GM18520 (cell line): ENCODE measurements at regions not wholly inside any gene's neighbourhood (a gene's known extent, or its start where the extent isn't known, plus 50 kb on each side); places are given as distances from the start of the nearest gene placed in this dataset.
"Not testable (repeated sequence)": the region's sequence is repeated elsewhere in the genome, so short reads cannot be mapped to it uniquely, and the experiment has no call there.

Experiments
- ATAC-seq: cut with Tn5 transposase; IDR thresholded peaks from one replicate; pipeline ENCODE4 v1.9.1; 2021; ENCODE audit not compliant: unreplicated experiment

DNA sequence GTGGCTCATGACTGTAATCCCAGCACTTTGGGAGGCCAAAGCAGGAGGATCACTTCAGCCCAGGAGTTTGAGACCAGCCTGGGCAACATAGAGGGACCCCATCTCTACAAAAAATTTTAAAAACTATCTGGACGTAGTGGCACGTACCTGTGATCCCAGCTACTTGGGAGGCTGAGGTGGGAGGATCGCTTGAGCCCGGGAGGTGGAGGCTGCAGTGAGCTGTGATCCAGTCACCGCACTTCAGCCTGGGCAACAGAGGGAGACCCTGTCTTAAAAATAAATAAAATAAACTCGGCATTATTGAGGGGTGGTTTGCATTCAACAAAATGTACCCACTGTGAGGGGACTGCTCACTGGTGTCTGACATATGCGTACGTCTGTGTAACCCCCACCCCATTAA, 79.5 kb upstream of the GSE1 start:
- ATAC-seq: not testable (repeated sequence)

DNA sequence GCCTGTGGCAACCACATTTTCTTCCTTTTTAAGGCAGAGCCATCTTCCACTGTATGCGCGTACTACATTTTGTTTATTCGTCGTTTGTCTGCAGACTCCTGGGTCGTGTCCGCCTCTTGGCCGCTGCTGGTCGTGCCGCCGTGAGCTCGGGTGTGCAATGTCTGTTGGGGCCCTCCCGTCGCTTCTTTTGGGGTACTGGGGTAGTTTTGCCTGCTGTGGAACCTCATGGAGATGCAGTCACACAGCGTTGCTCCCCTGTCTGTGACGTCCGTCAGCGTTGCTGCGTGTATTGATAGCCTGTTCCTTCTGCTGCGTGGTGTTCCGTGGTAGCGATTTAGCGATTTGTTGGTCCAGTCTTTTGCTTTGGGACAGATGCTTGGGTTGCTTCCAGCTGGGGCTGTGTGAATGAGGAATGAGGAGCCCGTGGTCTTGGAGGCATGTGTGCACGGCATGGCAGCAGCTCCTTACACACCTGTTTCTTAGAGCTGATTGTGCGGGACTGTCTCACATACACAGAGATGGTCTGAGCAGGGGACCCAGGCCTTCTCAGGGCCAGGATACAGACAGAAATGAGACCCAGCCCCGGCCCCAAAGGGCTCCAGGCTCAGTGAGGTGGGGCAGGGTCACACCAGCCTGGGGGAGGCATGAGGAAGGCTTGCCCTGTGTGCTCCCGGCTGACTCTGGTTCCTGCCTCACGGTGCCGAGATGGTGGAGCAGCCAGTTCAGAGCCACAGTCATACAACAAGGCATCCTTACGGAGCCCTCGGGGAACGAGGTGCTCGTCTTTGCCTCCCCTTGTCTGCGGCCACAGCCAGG, 78.4 kb upstream of the GSE1 start:
- ATAC-seq: no peak

DNA sequence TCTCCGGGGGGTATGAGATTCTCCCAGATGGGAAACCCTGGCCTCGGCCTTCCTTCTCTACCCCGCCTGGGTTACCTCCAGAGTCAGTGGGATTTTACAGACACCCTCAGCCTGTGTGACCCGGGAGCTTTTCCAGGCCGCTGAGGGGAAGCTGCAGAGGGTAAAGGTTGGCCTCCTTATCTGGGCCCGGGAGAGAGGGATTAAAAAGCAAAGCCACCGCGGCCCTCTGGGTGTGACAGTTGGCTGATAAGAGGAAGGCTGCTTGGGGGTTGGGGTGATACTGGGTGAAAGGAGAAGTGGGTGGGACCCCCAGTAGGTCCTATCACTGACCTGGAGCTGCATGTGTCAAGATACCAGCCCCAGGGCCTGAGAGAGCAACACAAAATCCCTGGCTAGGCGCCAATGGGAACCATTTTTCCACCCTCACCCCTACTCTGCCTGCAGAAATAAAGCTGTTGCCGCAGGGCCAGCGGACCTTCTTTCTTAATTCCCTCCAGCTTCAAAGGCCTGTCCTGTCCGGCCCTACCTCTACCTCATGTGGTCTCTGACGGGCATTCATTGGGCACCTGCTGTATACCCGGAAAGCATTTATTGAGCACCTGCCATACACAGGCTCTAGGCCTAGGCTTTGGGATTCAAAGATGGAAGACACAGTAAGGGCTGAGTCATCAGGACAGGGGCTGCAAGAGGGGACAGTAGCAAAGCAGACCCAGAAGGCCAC, 77.6 kb upstream of the GSE1 start:
- no peak for ATAC-seq

DNA sequence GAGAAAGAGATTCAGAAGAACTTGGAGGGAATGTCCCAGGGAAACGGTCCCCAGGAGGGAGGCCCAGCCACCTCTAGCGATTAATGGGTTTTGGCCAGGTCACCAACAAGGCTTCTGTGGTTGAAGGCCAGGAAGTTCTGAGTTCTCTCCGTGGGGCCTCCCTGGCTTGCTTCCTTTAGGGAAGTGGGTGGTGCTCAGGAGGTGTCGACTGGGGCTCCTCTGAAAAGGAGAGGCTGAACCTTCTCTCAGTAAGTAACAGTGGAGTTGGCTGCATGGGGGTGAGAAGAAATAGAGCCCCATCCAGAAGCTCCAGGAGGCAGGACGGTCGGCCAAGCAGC, 77.1 kb upstream of the GSE1 start:
- no peak for ATAC-seq

DNA sequence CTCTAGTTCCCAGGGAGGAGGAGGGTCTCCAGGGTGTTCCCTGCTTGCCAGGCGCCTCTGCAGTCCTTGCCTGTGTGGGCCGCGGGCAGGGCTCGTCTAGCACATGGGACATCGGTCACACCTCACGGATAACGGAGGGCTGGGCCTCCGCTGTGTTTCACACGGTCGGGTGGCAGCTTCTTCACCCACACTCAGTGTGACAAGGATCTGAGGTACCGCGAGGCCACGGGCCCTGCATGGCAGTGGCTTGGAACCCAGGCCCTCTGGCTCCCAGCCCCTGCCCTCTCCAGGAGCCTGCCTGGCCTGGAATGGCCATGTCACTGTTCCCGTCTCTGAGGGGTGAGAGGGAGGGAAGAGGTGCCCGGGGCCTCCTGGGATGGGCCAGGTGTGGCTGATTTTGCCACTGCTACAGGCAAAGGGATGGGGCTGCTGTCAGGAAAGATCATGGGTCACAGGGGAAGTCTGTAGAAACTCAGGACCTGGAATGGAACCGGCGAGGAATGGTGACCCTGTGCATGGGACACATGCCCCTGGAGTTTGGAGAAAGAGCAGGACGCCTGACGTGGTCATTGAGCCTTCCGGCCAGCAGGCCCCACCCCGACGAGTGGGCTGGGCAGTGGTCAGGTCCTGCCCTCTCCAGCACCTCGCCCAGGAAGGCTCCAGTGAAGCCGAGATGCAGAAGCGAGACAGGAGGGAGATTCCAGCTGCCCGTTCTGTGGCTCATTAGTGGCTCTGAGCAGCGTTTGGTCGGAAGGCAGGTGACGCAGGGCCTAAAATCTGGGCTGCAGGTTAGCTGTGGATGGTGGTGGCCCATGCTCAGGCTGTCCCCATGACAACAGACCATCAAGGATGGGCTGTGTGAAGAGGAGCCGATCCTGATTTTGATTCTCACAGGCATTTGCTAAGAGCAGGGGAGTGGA, 76.5 kb upstream of the GSE1 start:
- no peak for ATAC-seq

DNA sequence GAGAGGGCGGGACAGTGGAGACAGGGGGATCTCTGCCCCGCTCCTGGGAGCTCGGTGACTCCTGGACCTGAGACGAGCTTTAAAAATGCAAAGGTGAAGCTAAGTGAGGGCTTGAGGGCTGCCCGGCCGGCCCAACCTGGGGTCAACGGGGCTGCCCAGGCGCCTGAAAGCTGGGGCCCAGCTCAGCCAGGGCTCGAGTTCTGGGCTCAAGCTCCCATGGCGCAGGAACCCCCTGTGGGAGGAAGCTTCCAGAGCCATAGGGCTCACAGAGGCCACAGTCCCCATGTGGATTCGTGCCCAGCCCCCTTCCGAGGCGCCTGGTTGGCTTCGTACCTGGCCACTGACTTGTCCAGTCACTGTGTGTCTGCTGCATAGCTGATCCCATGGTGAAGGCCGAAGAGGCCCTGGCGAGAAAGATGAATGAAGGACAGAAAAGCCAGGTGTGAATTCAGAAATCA, 75.8 kb upstream of the GSE1 start:
- no peak for ATAC-seq

DNA sequence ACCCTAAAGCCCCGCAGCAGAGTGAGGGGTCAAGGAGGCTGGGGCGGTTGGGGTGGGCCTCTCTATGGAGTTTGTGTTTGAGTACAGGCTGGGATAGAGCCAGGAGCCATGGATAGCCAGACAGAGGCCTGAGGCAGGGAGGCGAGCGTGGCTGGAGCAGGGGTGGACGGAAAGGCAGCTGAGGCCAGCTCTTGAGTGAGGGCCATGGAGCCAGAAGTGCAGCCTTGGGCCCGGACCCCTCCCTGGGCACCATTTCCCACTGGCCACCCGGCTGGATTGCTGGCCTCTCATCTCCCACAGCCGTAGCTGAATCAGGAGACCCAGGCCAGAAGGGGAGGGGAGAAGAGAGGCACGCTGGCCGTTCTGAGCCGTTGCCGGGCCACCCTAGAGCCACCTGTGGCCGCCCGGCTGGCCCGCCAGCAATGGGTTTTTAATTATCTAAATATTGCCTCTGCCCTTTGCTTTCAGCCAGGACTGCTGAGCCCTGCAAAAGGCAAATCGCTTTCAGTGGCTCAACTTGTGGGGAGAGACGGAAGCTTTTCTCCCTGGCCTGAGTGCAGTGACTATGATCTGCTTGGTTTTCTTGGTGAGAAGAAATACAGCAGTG, 75.2 kb upstream of the GSE1 start:
- no peak for ATAC-seq

DNA sequence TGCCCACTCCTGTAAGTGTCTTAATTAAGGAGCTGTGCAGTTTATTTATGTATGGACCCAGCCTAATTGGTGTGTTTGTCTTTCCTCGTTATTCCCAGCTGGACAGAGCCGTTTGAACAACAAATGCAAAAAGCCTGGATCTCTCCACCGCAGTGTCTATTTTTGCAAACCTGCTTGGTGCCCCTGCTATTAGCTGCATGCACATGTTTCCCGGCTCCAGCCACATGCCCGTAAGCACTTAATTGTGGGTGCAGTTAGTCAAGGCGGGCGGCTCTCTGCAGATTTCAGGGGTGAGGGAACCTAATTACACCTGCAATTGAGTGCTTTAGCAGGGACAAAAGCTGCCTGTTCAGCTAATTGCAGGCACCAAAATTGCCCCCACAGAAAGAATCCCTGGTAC, 74.0 kb upstream of the GSE1 start:
- ATAC-seq: no peak

DNA sequence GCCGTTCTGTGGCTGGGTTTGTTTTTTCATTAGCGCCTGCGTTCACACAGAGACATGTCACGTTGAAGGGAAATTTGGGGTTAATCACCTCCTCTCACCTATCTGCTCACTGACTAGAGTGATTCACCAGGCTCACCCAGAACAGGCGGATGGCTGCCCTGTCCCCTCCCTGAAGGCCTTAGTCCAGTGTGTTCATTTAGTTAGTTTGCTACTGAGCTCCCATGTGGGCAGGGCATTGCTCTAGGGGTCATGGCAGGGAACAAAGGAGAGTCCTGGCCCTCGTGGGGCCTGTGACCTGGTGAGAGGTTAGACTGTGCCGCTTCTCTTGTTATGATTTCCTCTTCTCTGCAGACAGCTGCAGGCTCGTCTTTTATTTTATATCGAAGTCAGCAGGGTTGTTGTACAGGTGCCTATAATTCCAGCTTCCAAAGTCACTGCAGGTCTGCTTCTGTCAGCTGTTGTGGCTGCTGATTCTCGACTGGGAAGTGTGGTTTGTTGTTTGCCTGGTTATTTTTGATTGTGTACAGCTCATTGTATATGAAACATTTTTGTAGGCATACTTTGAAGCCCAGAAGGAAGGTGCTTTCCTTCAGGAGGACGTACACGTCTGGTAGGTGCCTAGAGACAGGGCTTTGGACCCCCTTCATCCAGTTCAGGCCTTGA, 73.4 kb upstream of the GSE1 start:
- no peak for ATAC-seq

DNA sequence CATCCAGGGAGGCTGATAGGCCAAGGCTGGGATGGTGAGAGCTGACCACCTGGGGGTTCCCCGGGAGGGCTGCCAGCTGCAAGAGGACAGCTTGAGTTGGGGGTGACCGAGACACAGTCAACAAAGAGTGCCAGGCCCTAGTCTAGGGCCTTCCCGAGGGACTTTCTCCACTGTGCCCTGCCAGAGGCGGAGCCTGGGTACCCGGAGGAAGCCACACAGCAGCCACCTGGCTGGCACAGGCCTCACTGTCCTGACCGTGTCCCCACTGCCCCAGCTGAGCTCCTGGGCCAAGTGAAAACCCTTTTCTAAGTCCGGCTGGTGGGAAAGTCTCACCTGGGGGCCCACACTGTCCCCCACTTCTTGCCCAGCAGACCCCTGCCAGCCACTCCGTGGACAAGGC, 71.9 kb upstream of the GSE1 start:
- ATAC-seq: no peak

DNA sequence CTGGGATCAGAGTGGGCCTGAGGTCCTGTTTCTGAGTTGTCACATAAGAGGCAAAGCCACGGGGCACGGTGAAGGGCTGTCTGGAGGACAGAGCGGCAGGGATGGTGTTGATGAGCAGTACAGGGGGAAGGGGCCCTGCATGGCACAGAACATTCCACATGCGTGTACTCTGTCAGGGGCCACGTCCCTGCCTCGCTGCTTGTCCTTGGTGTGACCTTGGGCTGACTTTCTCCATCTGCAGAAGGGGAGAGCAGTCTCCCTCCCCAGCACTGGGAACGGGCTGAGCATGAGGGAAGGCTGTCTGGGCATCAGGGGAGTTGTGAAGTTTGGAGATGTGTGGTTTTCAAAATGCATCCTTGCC, 71.5 kb upstream of the GSE1 start:
- no peak for ATAC-seq

DNA sequence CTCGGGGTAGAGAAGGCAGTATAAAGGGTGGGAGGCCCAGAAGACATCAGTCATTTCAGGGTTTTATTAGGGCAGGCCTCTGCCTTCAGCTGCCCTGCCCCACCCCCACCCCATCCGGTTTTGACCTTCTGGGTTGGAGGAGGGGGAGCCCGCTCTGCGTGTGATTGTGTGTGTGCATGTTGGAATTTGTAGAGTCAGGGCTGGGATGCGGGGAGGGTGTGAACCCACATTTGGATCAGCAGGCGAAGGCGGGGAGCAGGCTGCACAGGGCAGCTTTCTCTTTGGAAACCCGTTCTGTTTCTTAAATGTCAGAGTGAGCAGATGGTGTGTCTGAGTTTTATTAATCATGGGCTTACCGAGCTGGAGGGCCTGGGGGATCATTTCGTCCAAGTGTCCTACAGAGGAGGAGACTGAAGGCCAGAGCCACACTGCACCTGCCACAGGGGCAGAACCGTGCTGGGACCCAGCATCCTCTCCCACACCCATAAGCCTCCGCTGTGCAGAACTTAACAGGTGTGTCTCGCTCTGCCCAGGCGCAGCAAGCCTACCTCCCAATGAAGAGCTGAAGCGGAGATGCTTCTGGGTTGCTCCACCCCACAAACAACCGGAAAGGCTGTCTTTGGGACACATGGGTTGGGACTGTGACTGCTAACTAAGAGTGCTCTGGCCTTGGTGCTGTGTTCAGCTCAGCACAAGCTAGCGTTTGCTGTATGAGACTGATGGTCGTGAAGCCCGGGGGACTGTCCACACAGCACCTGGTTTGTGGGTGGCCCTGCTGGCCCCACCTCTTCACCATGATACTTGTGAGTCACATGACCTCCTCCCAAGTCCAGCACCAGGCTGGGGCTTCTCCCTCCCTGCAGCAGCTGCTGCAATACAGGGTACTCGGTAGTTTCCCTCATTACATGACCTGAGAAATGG, 70.9 kb upstream of the GSE1 start:
- ATAC-seq: no peak

DNA sequence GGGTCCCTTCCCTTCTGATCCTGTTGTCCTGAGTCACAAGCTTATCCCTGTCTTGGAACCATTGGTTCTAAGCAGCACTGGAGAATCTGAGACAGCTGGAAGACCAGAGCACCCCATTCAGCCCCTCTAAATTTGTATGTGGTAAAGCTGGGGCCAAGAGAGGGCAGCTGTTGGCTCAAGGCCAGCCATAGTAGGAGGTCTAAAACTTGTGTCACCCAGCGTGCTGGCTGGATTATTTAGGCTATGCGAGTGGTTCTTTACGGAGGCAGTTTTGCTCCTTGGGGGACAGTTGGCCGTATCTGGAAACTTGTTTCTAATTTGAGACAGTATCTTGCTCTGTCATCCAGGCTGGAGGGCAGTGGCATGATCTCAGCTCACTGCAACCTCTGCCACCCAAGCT, 69.6 kb upstream of the GSE1 start:
- no peak for ATAC-seq

DNA sequence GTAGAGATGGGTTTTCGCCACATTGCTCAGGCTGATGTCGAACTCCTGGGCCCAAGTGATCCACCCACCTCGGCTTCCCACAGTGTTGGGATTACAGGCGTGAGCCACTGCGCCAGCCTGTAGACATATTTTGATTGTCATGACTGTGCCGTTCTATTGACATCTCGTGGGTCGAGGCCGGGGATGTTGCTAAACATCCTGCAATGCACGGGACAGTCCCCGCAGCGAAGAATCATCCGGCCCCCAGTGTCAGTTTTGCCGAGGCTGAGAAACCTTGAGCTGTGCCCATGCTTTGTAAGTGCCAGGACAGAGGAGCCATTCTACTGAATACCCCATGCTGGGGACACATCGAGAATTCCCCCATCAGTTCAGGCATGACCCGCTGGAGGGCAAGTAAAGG, 69.1 kb upstream of the GSE1 start:
- no peak for ATAC-seq

DNA sequence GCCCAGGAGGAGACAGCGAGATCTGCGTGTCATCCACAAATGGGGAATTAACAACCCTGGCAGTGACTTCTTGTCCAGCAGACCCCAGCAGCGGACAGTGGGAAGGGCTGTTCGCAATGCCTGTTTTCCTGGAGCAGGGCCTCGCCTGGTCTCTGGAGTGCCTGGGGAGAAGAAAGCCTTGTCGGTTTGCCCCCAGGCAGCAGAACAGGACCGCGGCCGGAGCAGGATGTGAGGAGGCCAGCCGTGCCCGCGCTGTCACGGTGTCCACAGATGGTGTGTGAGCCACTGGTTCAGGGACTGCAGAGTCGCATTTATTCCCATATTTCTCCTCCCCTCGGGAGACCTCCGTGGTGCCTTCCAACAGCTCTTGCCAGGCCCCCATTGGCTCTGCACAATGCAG, 68.5 kb upstream of the GSE1 start:
- no peak for ATAC-seq

DNA sequence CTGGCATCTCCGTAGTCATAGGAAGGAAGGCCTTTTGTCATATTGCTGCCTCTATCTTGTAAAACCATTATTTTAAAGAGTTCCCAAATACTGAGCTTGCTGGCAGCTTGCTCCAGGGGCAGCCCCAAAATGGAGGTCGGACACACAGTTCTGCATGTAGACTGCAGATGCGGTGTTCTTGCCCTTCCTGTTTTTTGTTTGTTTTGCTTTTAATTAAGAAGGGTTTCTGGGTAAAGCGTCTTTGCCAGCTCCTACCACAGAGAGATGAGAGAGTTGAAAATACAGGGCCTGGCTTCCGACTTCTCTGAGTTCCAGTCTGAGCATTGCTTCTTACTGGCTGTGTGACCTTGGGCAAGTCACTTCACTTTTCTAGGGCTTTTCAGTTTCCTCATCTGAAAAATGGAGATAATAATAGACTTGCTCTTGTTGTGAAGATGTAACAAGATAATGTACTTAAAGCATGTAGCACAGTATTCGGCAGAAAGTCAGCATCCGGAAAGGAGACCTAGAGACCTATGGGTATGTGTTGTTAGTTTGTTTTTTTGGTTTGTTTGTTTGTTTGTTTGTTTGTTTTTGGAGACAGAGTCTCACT, 67.8 kb upstream of the GSE1 start:
- ATAC-seq: no peak

DNA sequence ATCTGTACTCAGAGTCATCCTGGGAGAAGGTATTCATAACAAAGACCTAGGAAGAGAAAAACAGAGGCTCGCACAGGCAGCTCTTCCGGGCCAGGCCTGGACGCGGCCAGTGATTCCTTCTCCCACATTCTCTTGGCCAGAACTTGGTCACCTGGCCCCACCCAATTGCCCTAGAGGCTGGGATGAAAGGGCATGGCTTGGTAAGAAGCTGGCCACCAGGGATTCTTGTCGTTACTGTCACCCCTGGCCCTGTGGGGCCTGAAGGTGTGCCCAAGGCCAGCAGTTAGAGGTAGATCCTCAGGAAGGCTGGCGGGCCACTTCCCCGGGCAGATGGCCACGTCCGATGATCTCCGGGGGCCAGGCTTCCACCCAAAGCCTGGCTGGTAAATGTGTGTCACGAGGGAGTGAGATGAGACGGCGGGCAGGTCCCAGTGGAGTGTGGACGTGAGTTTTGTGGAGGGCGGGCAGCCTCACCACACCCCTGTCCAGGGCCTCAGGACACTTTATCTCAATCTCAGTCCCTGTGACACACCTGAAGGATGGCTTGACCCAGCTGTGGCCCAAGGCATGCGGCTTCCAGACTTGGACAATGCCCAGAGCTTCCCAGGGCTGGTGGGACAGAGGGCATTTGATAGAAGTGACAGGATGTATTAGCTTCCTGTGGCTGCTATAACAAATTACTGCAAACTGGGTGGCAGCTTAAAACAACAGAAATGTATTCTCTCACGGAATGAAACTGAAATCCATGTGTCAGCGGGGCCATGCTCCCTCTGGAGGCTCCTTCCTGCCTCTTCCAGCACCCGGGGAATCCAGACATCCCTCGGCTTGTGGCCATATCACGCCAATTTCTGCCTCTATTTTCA, 66.3 kb upstream of the GSE1 start:
- ATAC-seq: no peak

DNA sequence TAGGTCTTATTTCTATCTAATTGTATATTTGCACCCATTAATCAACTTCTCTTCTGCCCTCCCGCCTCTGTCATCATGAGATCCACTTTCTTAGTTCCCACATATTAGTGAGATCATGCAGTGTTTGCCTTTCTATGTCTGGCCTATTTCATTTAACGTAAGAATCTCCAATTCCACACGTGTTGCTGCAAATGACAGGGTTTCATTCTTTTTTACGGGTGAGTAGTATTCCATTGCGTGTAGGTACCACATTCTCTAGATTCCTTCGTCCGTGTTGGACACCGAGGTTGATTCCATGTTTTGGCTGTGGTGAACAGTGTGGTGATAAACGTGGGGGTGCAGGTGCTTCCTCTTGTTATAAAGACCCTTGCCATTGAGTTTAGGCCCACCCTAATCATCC, 64.7 kb upstream of the GSE1 start:
- ATAC-seq: no peak
